ENCODE measurements at regions not wholly inside any gene's neighbourhood (a gene's known extent, or its start where the extent isn't known, plus 50 kb on each side); places are given as distances from the start of the nearest gene placed in this dataset.

GRCh38 chrX:109252789-109253188 lies 229.1 kb downstream of the GUCY2F start:
- TF ChIP-seq CTCF (conservative IDR thresholded peaks at IDR 0.05; ENCODE audit: low read depth, low read length) (no peak), EZH2 (IDR thresholded peaks at IDR 0.05; ENCODE audit: borderline replicate concordance, low read depth, low read length, poor library complexity, severe bottlenecking) (no peak)
